DND-41 (cell line): ENCODE measurements at regions not wholly inside any gene's neighbourhood (a gene's known extent, or its start where the extent isn't known, plus 50 kb on each side); places are given as distances from the start of the nearest gene placed in this dataset.

Experiments
- ATAC-seq: fragments of 200-7000 bp; cut with Tn5 transposase; 3 replicates; pipeline ENCODE4 v1.9.1; 2021; ENCODE audit warnings: low read depth; ENCODE audit not compliant: insufficient read depth
- DNase-seq: peaks from one replicate; pipeline ENCODE4 v3.0.0-alpha.2; 2020
- H2AFZ ChIP-seq: 2 replicates; pipeline ENCODE4 v1.6.0; 2012; ENCODE audit warnings: low read depth, low read length
- H3K27ac ChIP-seq: 2 replicates; pipeline ENCODE4 v1.5.1; 2012; ENCODE audit warnings: low read length, inconsistent platforms
- H3K27me3 ChIP-seq: fragments of 200-600 bp; sonication (generic); 2 replicates; pipeline ENCODE4 v1.6.0; 2012; ENCODE audit warnings: low read length, mild to moderate bottlenecking, inconsistent platforms; ENCODE audit not compliant: insufficient read depth, poor library complexity
- H3K36me3 ChIP-seq: 2 replicates; pipeline ENCODE4 v1.5.1; 2012; ENCODE audit warnings: low read length, inconsistent platforms; ENCODE audit not compliant: insufficient read depth
- H3K4me1 ChIP-seq: 2 replicates; pipeline ENCODE4 v1.5.1; 2012; ENCODE audit warnings: mild to moderate bottlenecking, low read length; ENCODE audit not compliant: insufficient read depth
- H3K4me2 ChIP-seq: 2 replicates; pipeline ENCODE4 v1.6.0; 2012; ENCODE audit warnings: mild to moderate bottlenecking, moderate library complexity, low read length, inconsistent platforms; ENCODE audit not compliant: insufficient read depth
- H3K4me3 ChIP-seq, 2 experiments: fragments of 200-600 bp in 1 of 2; shearing (Covaris generic) in 1 of 2; 2 replicates each; pipeline ENCODE4 v1.5.1; 2012 to 2016; ENCODE audit warnings: inconsistent platforms in 2 of 2, low read length in 2 of 2, mild to moderate bottlenecking in 2 of 2, low read depth in 1 of 2, moderate library complexity in 1 of 2
- H3K79me2 ChIP-seq: 2 replicates; pipeline ENCODE4 v1.6.0; 2012; ENCODE audit warnings: low read length, inconsistent platforms; ENCODE audit not compliant: insufficient read depth
- H3K9ac ChIP-seq: 2 replicates; pipeline ENCODE4 v1.6.0; 2012; ENCODE audit warnings: low read depth, mild to moderate bottlenecking, inconsistent platforms, low read length, moderate library complexity
- H3K9me3 ChIP-seq: 2 replicates; pipeline ENCODE4 v1.5.1; 2012; ENCODE audit warnings: low read length, moderate library complexity, mild to moderate bottlenecking, inconsistent platforms; ENCODE audit not compliant: insufficient read depth, severe bottlenecking
- H4K20me1 ChIP-seq: 2 replicates; pipeline ENCODE4 v1.6.0; 2012; ENCODE audit warnings: low read length; ENCODE audit not compliant: insufficient read depth
- CTCF ChIP-seq: IDR thresholded peaks from 2 replicates; pipeline ENCODE4 v1.5.1; 2012; ENCODE audit warnings: borderline replicate concordance, low read length, moderate library complexity, mild to moderate bottlenecking; ENCODE audit not compliant: poor library complexity, severe bottlenecking; ENCODE audit errors: extremely low read depth
- EZH2 ChIP-seq: IDR thresholded peaks from 3 replicates; pipeline ENCODE4 v1.6.1; 2012; ENCODE audit warnings: borderline replicate concordance, low read depth, mild to moderate bottlenecking, moderate library complexity, low read length, inconsistent platforms; ENCODE audit not compliant: severe bottlenecking

GRCh38 chr12:127205781-127206555, 1061.0 kb upstream of the TMEM132C start:
- Histone ChIP-seq H4K20me1 (no peaks in the 10 kb centered on the region), H3K27ac (no peak overlapping the region), H2AFZ (no peak overlapping the region), H3K79me2 (no peaks in the 10 kb centered on the region), H3K27me3 (no peaks in the 10 kb centered on the region), H3K9me3 (no peaks in the 10 kb centered on the region), H3K4me1 (no peaks in the 10 kb centered on the region), H3K9ac (no peak overlapping the region), H3K4me2 (no peak overlapping the region), H3K4me3 (no peak overlapping the region), H3K36me3 (no peaks in the 10 kb centered on the region)
- ATAC-seq = no peak
- TF ChIP-seq EZH2 (no peak), CTCF (no peak)
- no peak for DNase-seq

GRCh38 chr12:127209318-127209717, 1057.7 kb upstream of the TMEM132C start:
- Histone ChIP-seq H4K20me1 (no peaks in the 10 kb centered on the region), H3K4me3 (no peak overlapping the region), H3K36me3 (no peaks in the 10 kb centered on the region), H3K9ac (no peak overlapping the region), H3K4me2 (no peak overlapping the region), H2AFZ (no peak overlapping the region), H3K27me3 (no peaks in the 10 kb centered on the region), H3K9me3 (no peaks in the 10 kb centered on the region), H3K27ac (no peak overlapping the region), H3K79me2 (no peaks in the 10 kb centered on the region), H3K4me1 (no peaks in the 10 kb centered on the region)
- no peak for ATAC-seq
- no peak for DNase-seq
- TF ChIP-seq EZH2 (no peak), CTCF (no peak)

- no peaks in the 10 kb centered on the region for H3K27me3 ChIP-seq
- H3K4me3 ChIP-seq = no peak overlapping the region
- no peak overlapping the region for H3K4me2 ChIP-seq
- no peak for DNase-seq
- H2AFZ ChIP-seq = no peak overlapping the region
- H3K9me3 ChIP-seq = no peaks in the 10 kb centered on the region
- no peaks in the 10 kb centered on the region for H3K4me1 ChIP-seq
- H3K36me3 ChIP-seq = no peaks in the 10 kb centered on the region
- no peak overlapping the region for H3K27ac ChIP-seq
- H4K20me1 ChIP-seq = no peaks in the 10 kb centered on the region
- ATAC-seq = no peak
- TF ChIP-seq EZH2 (no peak), CTCF (no peak)
- H3K79me2 ChIP-seq = no peaks in the 10 kb centered on the region
- no peak overlapping the region for H3K9ac ChIP-seq
Measured at GRCh38 chr12:127214186-127214585, 1052.8 kb upstream of the TMEM132C start.

- Histone ChIP-seq H3K4me2 (no peak overlapping the region), H3K9me3 (no peaks in the 10 kb centered on the region), H3K79me2 (no peaks in the 10 kb centered on the region), H3K27ac (no peak overlapping the region), H2AFZ (no peak overlapping the region), H3K4me3 (no peak overlapping the region), H3K9ac (no peak overlapping the region), H3K4me1 (no peaks in the 10 kb centered on the region), H4K20me1 (no peaks in the 10 kb centered on the region), H3K27me3 (no peaks in the 10 kb centered on the region), H3K36me3 (no peaks in the 10 kb centered on the region)
- no peak for TF ChIP-seq EZH2
- TF ChIP-seq CTCF = no peak
- no peak for DNase-seq
- ATAC-seq = no peak
Measured at GRCh38 chr12:127223011-127223410, 1044.0 kb upstream of the TMEM132C start.
